T-helper 2 cell (primary cell): ENCODE measurements at regions not wholly inside any gene's neighbourhood (a gene's known extent, or its start where the extent isn't known, plus 50 kb on each side); places are given as distances from the start of the nearest gene placed in this dataset.
"Not testable (repeated sequence)": the region's sequence is repeated elsewhere in the genome, so short reads cannot be mapped to it uniquely, and the experiment has no call there.

Experiments
- DNase-seq, 5 experiments: peaks; one replicate each; pipeline versions ENCODE4 v3.0.0 to v3.0.0-alpha.2; 2012 to 2022

- peak in 1 of 5 experiments; percentile 80 for DNase-seq
These were observed 144.5 kb upstream of the SLC38A2 start for GRCh38 chr12:46516933-46517578.

GRCh38 chr12:46516238-46516932 lies 143.8 kb upstream of the SLC38A2 start:
- DNase-seq, result no peak

GRCh38 chr12:46515829-46516228 lies 143.3 kb upstream of the SLC38A2 start:
- DNase-seq, result no peak

GRCh38 chr12:46514886-46515285 lies 142.3 kb upstream of the SLC38A2 start:
- no peak for DNase-seq

GRCh38 chr12:46510257-46510656 lies 137.7 kb upstream of the SLC38A2 start:
- DNase-seq, result not testable (repeated sequence)

- no peak for DNase-seq
These were observed 136.6 kb upstream of the SLC38A2 start for GRCh38 chr12:46509135-46509534.

GRCh38 chr12:46508651-46509050 lies 136.1 kb upstream of the SLC38A2 start:
- DNase-seq, result no peak

- DNase-seq, result no peak
These were observed 135.2 kb upstream of the SLC38A2 start for GRCh38 chr12:46507766-46508165.

- DNase-seq, result no peak
These were observed 134.4 kb upstream of the SLC38A2 start for GRCh38 chr12:46506961-46507360.

GRCh38 chr12:46506198-46506597 lies 133.6 kb upstream of the SLC38A2 start:
- no peak for DNase-seq

- no peak for DNase-seq
These were observed 131.9 kb upstream of the SLC38A2 start for GRCh38 chr12:46504494-46504893.

GRCh38 chr12:46503637-46504175 lies 131.1 kb upstream of the SLC38A2 start:
- no peak for DNase-seq

- DNase-seq, result no peak
These were observed 128.1 kb upstream of the SLC38A2 start for GRCh38 chr12:46500673-46501072.

GRCh38 chr12:46499901-46500300 lies 127.3 kb upstream of the SLC38A2 start:
- no peak for DNase-seq

GRCh38 chr12:46499226-46499625 lies 126.7 kb upstream of the SLC38A2 start:
- DNase-seq, result no peak

- no peak for DNase-seq
These were observed 125.2 kb upstream of the SLC38A2 start for GRCh38 chr12:46497739-46498138.

GRCh38 chr12:46494424-46494823 lies 121.9 kb upstream of the SLC38A2 start:
- DNase-seq, result no peak

- DNase-seq, result no peak
These were observed 121.2 kb upstream of the SLC38A2 start for GRCh38 chr12:46493834-46494181.

GRCh38 chr12:46493150-46493833 lies 120.7 kb upstream of the SLC38A2 start:
- DNase-seq, result no peak

- no peak for DNase-seq
These were observed 120.0 kb upstream of the SLC38A2 start for GRCh38 chr12:46492471-46493085.

- no peak for DNase-seq
These were observed 119.0 kb upstream of the SLC38A2 start for GRCh38 chr12:46491548-46491947.

- DNase-seq, result no peak
These were observed 118.1 kb upstream of the SLC38A2 start for GRCh38 chr12:46490635-46491034.

- no peak for DNase-seq
These were observed 117.4 kb upstream of the SLC38A2 start for GRCh38 chr12:46489951-46490388.
